Psoas muscle (tissue), 7 donors: ENCODE measurements at regions not wholly inside any gene's neighbourhood (a gene's known extent, or its start where the extent isn't known, plus 50 kb on each side); places are given as distances from the start of the nearest gene placed in this dataset.

Experiments
- ATAC-seq, 4 donors: fragments of 200-7000 bp; cut with Tn5 transposase; one replicate each; pipeline ENCODE4 v1.9.1; 2020; ENCODE audit warnings: moderate library complexity in 3 of 4, mild to moderate bottlenecking in 2 of 4
- DNase-seq, 2 donors: peaks; one replicate each; pipeline ENCODE4 v3.0.0-alpha.2; 2020
- H3K27ac ChIP-seq: fragments of 200-600 bp; one replicate; pipeline ENCODE4 v1.8.0; 2022
- H3K27me3 ChIP-seq, 3 donors: fragments of 200-600 bp in 1 of 3; one replicate each; pipeline versions ENCODE4 v1.6.1 to v1.8.0; 2013 to 2022; ENCODE audit warnings: low read length in 2 of 3, mild to moderate bottlenecking in 2 of 3, moderate library complexity in 1 of 3; ENCODE audit not compliant: insufficient read depth in 3 of 3
- H3K36me3 ChIP-seq, 2 donors: fragments of 200-600 bp in 1 of 2; one replicate each; pipeline versions ENCODE4 v1.6.1 to v1.8.0; 2013 to 2022; ENCODE audit warnings: low read depth in 1 of 2, mild to moderate bottlenecking in 1 of 2, moderate library complexity in 1 of 2; ENCODE audit not compliant: insufficient read depth in 1 of 2
- H3K4me1 ChIP-seq: fragments of 200-600 bp; one replicate; pipeline ENCODE4 v1.8.0; 2022
- H3K4me3 ChIP-seq: fragments of 200-600 bp; one replicate; pipeline ENCODE4 v1.8.0; 2022; ENCODE audit warnings: mild to moderate bottlenecking
- H3K9me3 ChIP-seq: fragments of 200-600 bp; one replicate; pipeline ENCODE4 v1.8.0; 2022
- CTCF ChIP-seq: fragments of 200-600 bp; IDR thresholded peaks from one replicate; pipeline ENCODE4 v1.8.0; 2022; ENCODE audit warnings: antibody characterized with exemption
- WGBS, 3 donors: extraction: QIAGEN DNeasy Blood & Tissue Kit; methylation state at CpG; one replicate each; pipeline versions ENCODE4 v1.1.6 to v1.1.7; 2013; 5-methylcytosine and 5-hydroxymethylcytosine counted together
- intact Hi-C, 2 donors: fragments of 100-400 bp; cut with DNase I; formaldehyde crosslinking; loops; one replicate each; pipeline versions ENCODE4 v1.11.0 to v1.14.2; 2022
- donor health status: healthy with polysubstance abuse.
- donor health status: DM: no; HTN: no; CAD: no; lungs with moderate emphysema.
- donor health status: Bipolar disorder and iron deficiency.
- donor health status: healthy.
- donor health status: DM: yes; HTN: yes; CAD: no.
- donor health status: DM: no; HTN: no; CAD: no.
- donor health status: DM: yes; HTN: yes; CAD: no.

- 86 to 89% (median 87%) methylated on average over 5 of the region's 5 CpGs for WGBS, 3 donors
- TF ChIP-seq CTCF: no peak
- no peak for DNase-seq
- intact Hi-C loops: no loop called here
- no peak overlapping the region for H3K27ac ChIP-seq
- ATAC-seq: no peak
- no peak overlapping the region for H3K4me3 ChIP-seq
- H3K27me3 ChIP-seq: peaks cover 0 to 6% (median 3%) of the 10 kb centered on the region in 3 donors
- H3K36me3 ChIP-seq: no peaks in the 10 kb centered on the region
- no peaks in the 10 kb centered on the region for H3K9me3 ChIP-seq
- no peaks in the 10 kb centered on the region for H3K4me1 ChIP-seq
Observed at GRCh38 chr19:29432677-29433076, 93.1 kb upstream of the VSTM2B start.

GRCh38 chr19:29436591-29437103 lies 89.1 kb upstream of the VSTM2B start:
- ATAC-seq: no peak
- no peak overlapping the region for H3K27ac ChIP-seq

GRCh38 chr19:29439021-29439420 lies 86.8 kb upstream of the VSTM2B start:
- H3K9me3 ChIP-seq: no peaks in the 10 kb centered on the region
- ATAC-seq: no peak
- DNase-seq: no peak
- H3K27me3 ChIP-seq: peaks cover 0 to 6% (median 0%) of the 10 kb centered on the region in 3 donors
- no peaks in the 10 kb centered on the region for H3K36me3 ChIP-seq
- intact Hi-C loops: no loop called here
- no peak overlapping the region for H3K27ac ChIP-seq
- no peaks in the 10 kb centered on the region for H3K4me1 ChIP-seq
- no peak overlapping the region for H3K4me3 ChIP-seq
- no peak for TF ChIP-seq CTCF

More at GRCh38 chr19:29436591-29437103, 89.1 kb upstream of the VSTM2B start:
- no peaks in the 10 kb centered on the region for H3K9me3 ChIP-seq
- intact Hi-C loops: no loop called here
- no peaks in the 10 kb centered on the region for H3K36me3 ChIP-seq
- WGBS, 3 donors: 55 to 63% (median 59%) methylated on average over 11 of the region's 11 CpGs
- H3K27me3 ChIP-seq: peaks cover 0 to 8% (median 0%) of the 10 kb centered on the region in 3 donors
- no peak for DNase-seq
- TF ChIP-seq CTCF: no peak
- H3K4me1 ChIP-seq: no peaks in the 10 kb centered on the region
- H3K4me3 ChIP-seq: no peak overlapping the region

- 85 to 92% (median 87%) methylated on average over 19 to 34 of the region's 34 CpGs for WGBS, 3 donors
- intact Hi-C loops: no loop called here
- DNase-seq: no peak
Observed at GRCh38 chr19:29439688-29440550, 85.9 kb upstream of the VSTM2B start.

More at GRCh38 chr19:29439688-29440550, 85.9 kb upstream of the VSTM2B start:
- ATAC-seq: no peak
- Histone ChIP-seq H3K4me1 (no peaks in the 10 kb centered on the region), H3K4me3 (no peak overlapping the region), H3K27ac (no peak overlapping the region), H3K27me3 (peaks cover 0 to 6% (median 0%) of the 10 kb centered on the region in 3 donors), H3K36me3 (no peaks in the 10 kb centered on the region), H3K9me3 (no peaks in the 10 kb centered on the region)
- TF ChIP-seq CTCF: no peak
